ENCODE measurements at regions not wholly inside any gene's neighbourhood (a gene's known extent, or its start where the extent isn't known, plus 50 kb on each side); places are given as distances from the start of the nearest gene placed in this dataset.

DNA sequence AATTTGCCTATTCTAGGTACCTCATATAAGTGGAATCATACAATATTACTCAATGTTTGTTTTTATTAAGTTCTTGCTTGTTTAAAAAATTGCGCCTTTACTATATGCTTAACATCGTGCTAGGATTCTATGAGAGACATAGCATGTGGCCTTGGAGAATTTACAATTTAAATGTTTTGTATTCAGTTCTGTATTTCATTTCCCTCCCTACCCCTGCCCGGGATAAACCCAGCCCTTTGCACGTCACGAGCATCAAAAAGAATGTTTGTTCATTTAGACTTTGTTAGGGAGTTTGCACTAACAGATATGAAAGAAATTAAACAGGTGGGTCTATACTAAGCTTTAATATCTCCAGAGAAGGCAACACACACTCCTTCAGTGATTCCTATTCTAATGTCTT, 75.7 kb downstream of the C18orf54 start:
- CTCF ChIA-PET = no interaction called here
- ATAC-seq = no peak
- 25% methylated on average over 5 of the region's 5 CpGs for WGBS (ENCODE audit: missing lambda C conversion rate)
- Histone ChIP-seq H3K27ac (no peak overlapping the region), H3K4me2 (no peak overlapping the region), H3K4me3 (no peak overlapping the region), H3K4me1 (no peaks in the 10 kb centered on the region), H3K9me3 (no peaks in the 10 kb centered on the region)
- no peak for FAIRE-seq
- no peak for TF ChIP-seq CEBPB (IDR thresholded peaks at IDR 0.05)
- TF ChIP-seq POLR2AphosphoS2 (conservative IDR thresholded peaks at IDR 0.05; ENCODE audit: low read length) = no peak
- no peak for TF ChIP-seq CHD4 (IDR thresholded peaks at IDR 0.05; ENCODE audit: borderline replicate concordance)
- DNase-seq (ENCODE audit: low read depth in 1 of 2, low spot score in 1 of 2) = no peak
- POLR2A ChIA-PET = no interaction called here

DNA sequence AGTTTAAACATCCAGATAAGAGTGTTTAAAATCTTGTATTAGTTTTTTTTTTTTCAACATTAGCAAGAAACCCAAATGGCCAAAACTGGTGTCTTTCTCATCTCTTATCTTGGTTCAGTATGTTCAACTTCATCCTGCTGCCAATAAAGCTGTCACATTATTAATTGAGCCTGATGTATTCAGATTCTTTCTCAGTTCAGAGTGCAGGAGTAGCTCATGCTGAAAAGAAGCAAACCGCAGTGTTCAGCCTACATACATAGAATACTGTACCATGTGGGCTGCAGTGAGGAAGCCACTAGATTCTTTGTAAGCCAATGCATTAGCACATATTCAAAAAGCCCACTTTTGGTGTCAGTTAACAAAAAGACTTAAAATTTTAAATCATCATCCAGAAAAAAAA, 76.2 kb downstream of the C18orf54 start:
- no peak for FAIRE-seq
- 46% methylated on average over 1 of the region's 1 CpG for WGBS (ENCODE audit: missing lambda C conversion rate)
- POLR2A ChIA-PET = no interaction called here
- H3K4me2 ChIP-seq = no peak overlapping the region
- DNase-seq (ENCODE audit: low read depth in 1 of 2, low spot score in 1 of 2) = no peak
- ATAC-seq = no peak
- no peak overlapping the region for H3K4me3 ChIP-seq
- no peaks in the 10 kb centered on the region for H3K4me1 ChIP-seq
- no peak overlapping the region for H3K27ac ChIP-seq
- CTCF ChIA-PET = no interaction called here
- H3K9me3 ChIP-seq = no peaks in the 10 kb centered on the region
- TF ChIP-seq EHMT2 (IDR thresholded peaks at IDR 0.05; ENCODE audit: low read depth) (no peak), HOXA7 (CRISPR knock-in tag; IDR thresholded peaks at IDR 0.05) (no peak), NR3C1 (IDR thresholded peaks at IDR 0.05) (no peak), FOSL2 (IDR thresholded peaks at IDR 0.05) (no peak), FOSL2 (CRISPR knock-in tag; IDR thresholded peaks at IDR 0.05) (no peak), RAD21 (conservative IDR thresholded peaks at IDR 0.05 in 1 of 2, IDR thresholded peaks at IDR 0.05 in 1 of 2) (no peak), ZSCAN20 (CRISPR knock-in tag; IDR thresholded peaks at IDR 0.05) (no peak), RFX5 (IDR thresholded peaks at IDR 0.05) (no peak), CEBPB (IDR thresholded peaks at IDR 0.05) (no peak), POLR2A (IDR thresholded peaks at IDR 0.05; ENCODE audit: low read length) (no peak)

DNA sequence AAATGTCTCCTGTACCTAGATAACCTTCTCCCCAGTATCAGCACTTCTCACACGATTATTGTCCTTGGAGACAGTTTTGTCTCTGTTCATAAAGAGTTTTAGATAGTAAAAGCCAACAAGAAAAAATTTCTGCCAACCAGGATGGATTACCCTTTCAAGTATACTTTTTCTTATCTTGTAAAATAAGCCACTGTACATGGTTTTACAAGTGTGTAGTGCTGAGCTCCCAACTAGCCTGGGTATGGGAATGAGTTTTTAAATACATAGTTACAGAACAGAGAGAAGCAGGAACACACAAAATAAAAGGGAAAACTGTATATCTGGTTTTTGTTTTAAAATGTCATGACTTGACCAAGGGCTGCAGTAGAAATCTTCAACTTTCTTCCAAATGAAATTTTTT, 76.7 kb downstream of the C18orf54 start:
- TF ChIP-seq RFX5 (IDR thresholded peaks at IDR 0.05) (no peak), SREBF2 (IDR thresholded peaks at IDR 0.05) (no peak), CHD2 (IDR thresholded peaks at IDR 0.05; ENCODE audit: low read length, partially characterized antibody) (no peak), MAFK (IDR thresholded peaks at IDR 0.05; ENCODE audit: partially characterized antibody) (no peak), ESRRA (IDR thresholded peaks at IDR 0.05; ENCODE audit: borderline replicate concordance, low read length) (no peak), POLR2AphosphoS2 (conservative IDR thresholded peaks at IDR 0.05; ENCODE audit: low read length) (no peak), MAZ (IDR thresholded peaks at IDR 0.05; ENCODE audit: borderline replicate concordance, low read depth, low read length) (no peak), HOXB13 (CRISPR knock-in tag; IDR thresholded peaks at IDR 0.05; ENCODE audit: low read depth) (no peak), CHD4 (IDR thresholded peaks at IDR 0.05; ENCODE audit: borderline replicate concordance) (no peak), EHMT2 (IDR thresholded peaks at IDR 0.05; ENCODE audit: low read depth) (no peak)
- TF ChIP-seq, protein P1, sequence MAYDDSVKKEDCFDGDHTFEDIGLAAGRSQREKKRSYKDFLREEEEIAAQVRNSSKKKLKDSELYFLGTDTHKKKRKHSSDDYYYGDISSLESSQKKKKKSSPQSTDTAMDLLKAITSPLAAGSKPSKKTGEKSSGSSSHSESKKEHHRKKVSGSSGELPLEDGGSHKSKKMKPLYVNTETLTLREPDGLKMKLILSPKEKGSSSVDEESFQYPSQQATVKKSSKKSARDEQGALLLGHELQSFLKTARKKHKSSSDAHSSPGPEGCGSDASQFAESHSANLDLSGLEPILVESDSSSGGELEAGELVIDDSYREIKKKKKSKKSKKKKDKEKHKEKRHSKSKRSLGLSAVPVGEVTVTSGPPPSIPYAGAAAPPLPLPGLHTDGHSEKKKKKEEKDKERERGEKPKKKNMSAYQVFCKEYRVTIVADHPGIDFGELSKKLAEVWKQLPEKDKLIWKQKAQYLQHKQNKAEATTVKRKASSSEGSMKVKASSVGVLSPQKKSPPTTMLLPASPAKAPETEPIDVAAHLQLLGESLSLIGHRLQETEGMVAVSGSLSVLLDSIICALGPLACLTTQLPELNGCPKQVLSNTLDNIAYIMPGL (CRISPR knock-in tag; IDR thresholded peaks at IDR 0.05; ENCODE audit: borderline replicate concordance) = no peak
- TF ChIP-seq, protein P2, sequence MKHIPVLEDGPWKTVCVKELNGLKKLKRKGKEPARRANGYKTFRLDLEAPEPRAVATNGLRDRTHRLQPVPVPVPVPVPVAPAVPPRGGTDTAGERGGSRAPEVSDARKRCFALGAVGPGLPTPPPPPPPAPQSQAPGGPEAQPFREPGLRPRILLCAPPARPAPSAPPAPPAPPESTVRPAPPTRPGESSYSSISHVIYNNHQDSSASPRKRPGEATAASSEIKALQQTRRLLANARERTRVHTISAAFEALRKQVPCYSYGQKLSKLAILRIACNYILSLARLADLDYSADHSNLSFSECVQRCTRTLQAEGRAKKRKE (CRISPR knock-in tag; IDR thresholded peaks at IDR 0.05; ENCODE audit: low read depth) = no peak
- TF ChIP-seq, protein P3, sequence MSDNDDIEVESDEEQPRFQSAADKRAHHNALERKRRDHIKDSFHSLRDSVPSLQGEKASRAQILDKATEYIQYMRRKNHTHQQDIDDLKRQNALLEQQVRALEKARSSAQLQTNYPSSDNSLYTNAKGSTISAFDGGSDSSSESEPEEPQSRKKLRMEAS (IDR thresholded peaks at IDR 0.05) = no peak
- 3% methylated on average over 1 of the region's 1 CpG for WGBS (ENCODE audit: missing lambda C conversion rate)
- FAIRE-seq (no peak), ATAC-seq (no peak), DNase-seq (ENCODE audit: low read depth in 1 of 2, low spot score in 1 of 2) (no peak)
- POLR2A ChIA-PET = no interaction called here
- Histone ChIP-seq H3K27ac (no peak overlapping the region), H3K4me2 (no peak overlapping the region), H3K9me3 (no peaks in the 10 kb centered on the region), H3K4me3 (no peak overlapping the region), H3K4me1 (no peaks in the 10 kb centered on the region)
- CTCF ChIA-PET = interaction anchor here (0.9 kb wide), 1 partner anchor 9 kb away, joined by 3 read pairs; no protein-coding TSS in a partner anchor
